Endothelial cell of umbilical vein (primary cell): ENCODE measurements at regions not wholly inside any gene's neighbourhood (a gene's known extent, or its start where the extent isn't known, plus 50 kb on each side); places are given as distances from the start of the nearest gene placed in this dataset.

Experiments used
- CTCF ChIP-seq, 2 donors: IDR thresholded peaks; 1 replicate in 1 of 2; 2 replicates in 1 of 2; pipeline ENCODE4 v1.5.1; 2011; ENCODE audit warnings: low read length in 2 of 2, mild to moderate bottlenecking in 2 of 2, moderate library complexity in 2 of 2, control low read depth in 1 of 2, inconsistent platforms in 1 of 2, low read depth in 1 of 2; ENCODE audit not compliant: insufficient read depth in 1 of 2; ENCODE audit errors: extremely low read depth in 1 of 2
- EZH2 ChIP-seq: IDR thresholded peaks from 2 replicates; pipeline ENCODE4 v1.6.1; 2012; ENCODE audit warnings: borderline replicate concordance, low read depth, mild to moderate bottlenecking, moderate library complexity, low read length, inconsistent platforms; ENCODE audit not compliant: severe bottlenecking
- GATA2 ChIP-seq: IDR thresholded peaks from 2 replicates; pipeline ENCODE4 v1.7.0; 2011; ENCODE audit warnings: low read depth, mild to moderate bottlenecking, moderate library complexity, mixed read lengths, low read length; ENCODE audit not compliant: insufficient read length, insufficient read depth
- MYC ChIP-seq: IDR thresholded peaks from one replicate; pipeline ENCODE4 v1.6.1; 2011; ENCODE audit warnings: mild to moderate bottlenecking, low read depth, low read length
- POLR2A ChIP-seq: IDR thresholded peaks from 2 replicates; pipeline ENCODE4 v1.6.1; 2012; ENCODE audit warnings: low read depth, mild to moderate bottlenecking, control low read depth, low read length
- POLR2AphosphoS5 ChIP-seq: IDR thresholded peaks from 2 replicates; pipeline ENCODE4 v1.6.1; 2012; ENCODE audit warnings: low read depth, mild to moderate bottlenecking, control low read depth, low read length, moderate library complexity; ENCODE audit not compliant: insufficient read depth

GRCh38 chr2:21361957-21362486 is 238.3 kb downstream of the TDRD15 start:
- no peak for TF ChIP-seq CTCF (IDR thresholded peaks at IDR 0.05; ENCODE audit: extremely low read depth in 1 of 2, insufficient read depth in 1 of 2, low read depth in 1 of 2, low read length in 2 of 2)
- no peak for TF ChIP-seq POLR2A
- no peak for TF ChIP-seq EZH2
- no peak for TF ChIP-seq POLR2AphosphoS5
- TF ChIP-seq MYC, result no peak
- no peak for TF ChIP-seq GATA2
